ENCODE measurements at regions not wholly inside any gene's neighbourhood (a gene's known extent, or its start where the extent isn't known, plus 50 kb on each side); places are given as distances from the start of the nearest gene placed in this dataset.

GRCh38 chr6:142500250-142500786 lies 198.5 kb downstream of the ADGRG6 start:
- no peaks in the 10 kb centered on the region for H3K27me3 ChIP-seq (replicated peaks; ENCODE audit: control insufficient read depth, insufficient read depth, low read length)
- DNase-seq (ENCODE audit: extremely low read depth, insufficient read length) = no peak

GRCh38 chr6:142501795-142502194 lies 200.0 kb downstream of the ADGRG6 start:
- DNase-seq (ENCODE audit: extremely low read depth, insufficient read length) = no peak
- TF ChIP-seq CTCF (IDR thresholded peaks at IDR 0.05; ENCODE audit: insufficient read depth, low read length, poor library complexity, severe bottlenecking) = no peak
- no peaks in the 10 kb centered on the region for H3K36me3 ChIP-seq (ENCODE audit: control insufficient read depth, insufficient read depth, low read length)

More at GRCh38 chr6:142500250-142500786, 198.5 kb downstream of the ADGRG6 start:
- Histone ChIP-seq H3K4me3 (replicated peaks; ENCODE audit: low read depth, low read length) (no peak overlapping the region), H3K36me3 (ENCODE audit: control insufficient read depth, insufficient read depth, low read length) (no peaks in the 10 kb centered on the region)
- TF ChIP-seq CTCF (IDR thresholded peaks at IDR 0.05; ENCODE audit: insufficient read depth, low read length, poor library complexity, severe bottlenecking) = no peak

GRCh38 chr6:142507065-142507464 lies 205.3 kb downstream of the ADGRG6 start:
- no peak for DNase-seq (ENCODE audit: extremely low read depth, insufficient read length)
- TF ChIP-seq CTCF (IDR thresholded peaks at IDR 0.05; ENCODE audit: insufficient read depth, low read length, poor library complexity, severe bottlenecking) = no peak
- H3K36me3 ChIP-seq (ENCODE audit: control insufficient read depth, insufficient read depth, low read length) = no peaks in the 10 kb centered on the region
- H3K4me3 ChIP-seq (replicated peaks; ENCODE audit: low read depth, low read length) = no peak overlapping the region
- no peaks in the 10 kb centered on the region for H3K27me3 ChIP-seq (replicated peaks; ENCODE audit: control insufficient read depth, insufficient read depth, low read length)

More at GRCh38 chr6:142501795-142502194, 200.0 kb downstream of the ADGRG6 start:
- no peak overlapping the region for H3K4me3 ChIP-seq (replicated peaks; ENCODE audit: low read depth, low read length)
- no peaks in the 10 kb centered on the region for H3K27me3 ChIP-seq (replicated peaks; ENCODE audit: control insufficient read depth, insufficient read depth, low read length)

GRCh38 chr6:142510211-142510610 lies 208.4 kb downstream of the ADGRG6 start:
- no peak for TF ChIP-seq CTCF (IDR thresholded peaks at IDR 0.05; ENCODE audit: insufficient read depth, low read length, poor library complexity, severe bottlenecking)
- H3K27me3 ChIP-seq (replicated peaks; ENCODE audit: control insufficient read depth, insufficient read depth, low read length) = no peaks in the 10 kb centered on the region
- H3K4me3 ChIP-seq (replicated peaks; ENCODE audit: low read depth, low read length) = no peak overlapping the region
- no peaks in the 10 kb centered on the region for H3K36me3 ChIP-seq (ENCODE audit: control insufficient read depth, insufficient read depth, low read length)
- no peak for DNase-seq (ENCODE audit: extremely low read depth, insufficient read length)

GRCh38 chr6:142518126-142518525 lies 216.3 kb downstream of the ADGRG6 start:
- Histone ChIP-seq H3K36me3 (ENCODE audit: control insufficient read depth, insufficient read depth, low read length) (no peaks in the 10 kb centered on the region), H3K27me3 (replicated peaks; ENCODE audit: control insufficient read depth, insufficient read depth, low read length) (no peaks in the 10 kb centered on the region), H3K4me3 (replicated peaks; ENCODE audit: low read depth, low read length) (no peak overlapping the region)
- DNase-seq (ENCODE audit: extremely low read depth, insufficient read length) = no peak
- TF ChIP-seq CTCF (IDR thresholded peaks at IDR 0.05; ENCODE audit: insufficient read depth, low read length, poor library complexity, severe bottlenecking) = no peak

GRCh38 chr6:142518761-142519160 lies 217.0 kb downstream of the ADGRG6 start:
- no peak for DNase-seq (ENCODE audit: extremely low read depth, insufficient read length)
- Histone ChIP-seq H3K27me3 (replicated peaks; ENCODE audit: control insufficient read depth, insufficient read depth, low read length) (no peaks in the 10 kb centered on the region), H3K36me3 (ENCODE audit: control insufficient read depth, insufficient read depth, low read length) (no peaks in the 10 kb centered on the region), H3K4me3 (replicated peaks; ENCODE audit: low read depth, low read length) (no peak overlapping the region)
- no peak for TF ChIP-seq CTCF (IDR thresholded peaks at IDR 0.05; ENCODE audit: insufficient read depth, low read length, poor library complexity, severe bottlenecking)
